ENCODE measurements at regions not wholly inside any gene's neighbourhood (a gene's known extent, or its start where the extent isn't known, plus 50 kb on each side); places are given as distances from the start of the nearest gene placed in this dataset.

- H3K27me3 ChIP-seq, result peaks cover 3% of the 10 kb centered on the region
- no peak overlapping the region for H3K27ac ChIP-seq
- H2AFZ ChIP-seq, result no peak overlapping the region
- 96% methylated on average over 2 of the region's 2 CpGs for WGBS (ENCODE audit: low lambda C conversion rate, missing lambda C conversion rate)
- H3K9me3 ChIP-seq (ENCODE audit: low read depth), result no peaks in the 10 kb centered on the region
- H3K4me1 ChIP-seq (ENCODE audit: insufficient read depth), result no peaks in the 10 kb centered on the region
- H3K79me2 ChIP-seq, result no peaks in the 10 kb centered on the region
- no peaks in the 10 kb centered on the region for H4K20me1 ChIP-seq (ENCODE audit: insufficient read depth, poor library complexity, severe bottlenecking)
- H3K9me2 ChIP-seq (replicated peaks; ENCODE audit: insufficient read depth), result no peaks in the 10 kb centered on the region
- no peaks in the 10 kb centered on the region for H3K36me3 ChIP-seq (replicated peaks; ENCODE audit: insufficient read depth, low read depth)
- TF ChIP-seq CTCF (IDR thresholded peaks at IDR 0.05; ENCODE audit: poor library complexity) (no peak), EZH2 (IDR thresholded peaks at IDR 0.05; ENCODE audit: borderline replicate concordance) (no peak), EZH2phosphoT487 (IDR thresholded peaks at IDR 0.05; ENCODE audit: low read depth, severe bottlenecking, unreplicated experiment) (no peak)
- no peak for DNase-seq (ENCODE audit: low spot score)
- no peak overlapping the region for H3K4me3 ChIP-seq
- no peak overlapping the region for H3K4me2 ChIP-seq
These were observed 153.9 kb downstream of the DHX35 start for GRCh38 chr20:39116020-39116419.

DNA sequence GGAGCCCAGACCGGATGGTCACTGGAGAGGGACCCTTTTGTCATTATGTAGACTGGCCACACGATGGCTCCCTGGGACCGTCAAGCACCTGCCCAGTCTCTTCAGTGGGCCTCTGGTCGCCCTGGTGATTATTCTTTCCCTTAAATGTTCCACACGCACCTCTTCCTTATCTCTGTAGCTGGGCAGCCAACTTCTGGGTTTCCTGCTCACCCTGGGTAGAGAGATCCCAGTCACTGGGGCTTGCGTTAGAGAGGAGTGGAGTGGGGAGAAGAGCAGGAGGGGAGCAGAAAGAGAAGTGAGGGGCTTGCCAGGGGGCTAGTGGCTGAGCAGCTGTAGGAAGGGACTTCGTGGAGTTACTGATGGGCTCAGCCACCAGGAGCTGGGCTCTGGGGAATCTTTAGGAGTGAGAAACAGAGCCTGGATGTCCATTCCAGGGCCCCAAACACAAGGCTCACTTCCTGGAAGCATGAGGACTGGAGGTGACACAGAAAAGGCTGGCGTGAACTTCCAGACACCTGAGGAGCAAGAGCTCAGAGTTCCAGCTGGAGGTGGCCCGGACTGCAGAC, 150.1 kb downstream of the DHX35 start:
- 34% methylated on average over 9 of the region's 9 CpGs for WGBS (ENCODE audit: low lambda C conversion rate, missing lambda C conversion rate)
- Histone ChIP-seq H2AFZ (peak overlapping the region; percentile 59), H3K9me2 (replicated peaks; ENCODE audit: insufficient read depth) (no peaks in the 10 kb centered on the region), H3K27me3 (peaks cover 12% of the 10 kb centered on the region), H3K36me3 (replicated peaks; ENCODE audit: insufficient read depth, low read depth) (no peaks in the 10 kb centered on the region), H4K20me1 (ENCODE audit: insufficient read depth, poor library complexity, severe bottlenecking) (no peaks in the 10 kb centered on the region), H3K27ac (no peak overlapping the region), H3K79me2 (no peaks in the 10 kb centered on the region), H3K4me1 (ENCODE audit: insufficient read depth) (no peaks in the 10 kb centered on the region), H3K9me3 (ENCODE audit: low read depth) (no peaks in the 10 kb centered on the region), H3K4me3 (no peak overlapping the region), H3K4me2 (no peak overlapping the region)
- DNase-seq (ENCODE audit: low spot score), result peak; percentile 82
- TF ChIP-seq CTCF (IDR thresholded peaks at IDR 0.05; ENCODE audit: poor library complexity), result peak; percentile 70
- no peak for TF ChIP-seq EZH2phosphoT487 (IDR thresholded peaks at IDR 0.05; ENCODE audit: low read depth, severe bottlenecking, unreplicated experiment)

GRCh38 chr20:39111359-39112177, 149.4 kb downstream of the DHX35 start:
- Histone ChIP-seq H3K4me2 (no peak overlapping the region), H3K27me3 (peaks cover 12% of the 10 kb centered on the region), H4K20me1 (ENCODE audit: insufficient read depth, poor library complexity, severe bottlenecking) (no peaks in the 10 kb centered on the region), H3K4me1 (ENCODE audit: insufficient read depth) (no peaks in the 10 kb centered on the region), H3K9me3 (ENCODE audit: low read depth) (no peaks in the 10 kb centered on the region), H3K36me3 (replicated peaks; ENCODE audit: insufficient read depth, low read depth) (no peaks in the 10 kb centered on the region), H3K79me2 (no peaks in the 10 kb centered on the region), H3K4me3 (no peak overlapping the region), H2AFZ (no peak overlapping the region), H3K9me2 (replicated peaks; ENCODE audit: insufficient read depth) (no peaks in the 10 kb centered on the region), H3K27ac (no peak overlapping the region)
- no peak for DNase-seq (ENCODE audit: low spot score)
- 14% methylated on average over 2 of the region's 4 CpGs for WGBS (ENCODE audit: low lambda C conversion rate, missing lambda C conversion rate)
- TF ChIP-seq CTCF (IDR thresholded peaks at IDR 0.05; ENCODE audit: poor library complexity) (no peak), EZH2phosphoT487 (IDR thresholded peaks at IDR 0.05; ENCODE audit: low read depth, severe bottlenecking, unreplicated experiment) (no peak), EZH2 (IDR thresholded peaks at IDR 0.05; ENCODE audit: borderline replicate concordance) (no peak)
